RWPE1 (cell line): ENCODE measurements at regions not wholly inside any gene's neighbourhood (a gene's known extent, or its start where the extent isn't known, plus 50 kb on each side); places are given as distances from the start of the nearest gene placed in this dataset.

Experiments
- CTCF ChIA-PET: fragments of 350-600 bp; sonication (Branson Sonifier 250); formaldehyde crosslinking; extraction: SDS; loops from one replicate; lab custom pipeline; 2021; lab: Yijun Ruan, JAX
- POLR2A ChIA-PET: fragments of 400-600 bp; formaldehyde crosslinking; extraction: SDS; loops from one replicate; lab custom pipeline; 2020; ENCODE audit warnings: antibody characterized with exemption; ENCODE audit not compliant: low non-redundant PET; lab: Yijun Ruan, JAX
- DNase-seq: peaks from one replicate; pipeline ENCODE4 v3.0.0; 2012; ENCODE audit warnings: low spot score
- H3K27ac ChIP-seq: fragments of 450-650 bp; 2 replicates; pipeline ENCODE4 v1.5.1; 2017
- TF ChIP-seq, protein P1 (sequence below): fragments of 450-650 bp; conservative IDR thresholded peaks from 2 replicates; pipeline ENCODE4 v1.5.1; 2017; ENCODE audit warnings: low read depth, mild to moderate bottlenecking

DNA sequence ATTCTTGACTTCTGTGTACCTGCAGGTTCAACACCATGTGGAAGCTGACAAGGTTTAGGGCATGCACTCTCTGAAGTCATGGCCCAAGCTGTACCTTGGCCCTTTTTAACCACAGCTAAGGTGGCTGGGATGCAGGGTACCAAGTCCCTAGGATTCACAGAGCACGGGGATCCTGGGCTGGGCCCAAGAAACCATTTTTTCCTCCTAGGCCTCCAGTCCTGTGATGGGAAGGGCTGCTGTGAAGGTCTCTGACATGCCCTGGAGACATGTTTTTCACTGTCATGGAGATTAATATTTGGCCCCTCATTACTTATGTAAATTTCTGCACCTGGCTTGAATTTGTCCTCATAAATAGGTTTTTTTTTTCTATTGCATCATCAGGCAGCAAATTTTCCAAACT is 937.5 kb upstream of the ROBO1 start:
- TF ChIP-seq, protein P1, sequence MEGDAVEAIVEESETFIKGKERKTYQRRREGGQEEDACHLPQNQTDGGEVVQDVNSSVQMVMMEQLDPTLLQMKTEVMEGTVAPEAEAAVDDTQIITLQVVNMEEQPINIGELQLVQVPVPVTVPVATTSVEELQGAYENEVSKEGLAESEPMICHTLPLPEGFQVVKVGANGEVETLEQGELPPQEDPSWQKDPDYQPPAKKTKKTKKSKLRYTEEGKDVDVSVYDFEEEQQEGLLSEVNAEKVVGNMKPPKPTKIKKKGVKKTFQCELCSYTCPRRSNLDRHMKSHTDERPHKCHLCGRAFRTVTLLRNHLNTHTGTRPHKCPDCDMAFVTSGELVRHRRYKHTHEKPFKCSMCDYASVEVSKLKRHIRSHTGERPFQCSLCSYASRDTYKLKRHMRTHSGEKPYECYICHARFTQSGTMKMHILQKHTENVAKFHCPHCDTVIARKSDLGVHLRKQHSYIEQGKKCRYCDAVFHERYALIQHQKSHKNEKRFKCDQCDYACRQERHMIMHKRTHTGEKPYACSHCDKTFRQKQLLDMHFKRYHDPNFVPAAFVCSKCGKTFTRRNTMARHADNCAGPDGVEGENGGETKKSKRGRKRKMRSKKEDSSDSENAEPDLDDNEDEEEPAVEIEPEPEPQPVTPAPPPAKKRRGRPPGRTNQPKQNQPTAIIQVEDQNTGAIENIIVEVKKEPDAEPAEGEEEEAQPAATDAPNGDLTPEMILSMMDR, result no peak
- POLR2A ChIA-PET, result no interaction called here
- CTCF ChIA-PET, result interaction anchor here (0.6 kb wide), 1 partner anchor 1070 kb away, joined by 3 read pairs; no protein-coding TSS in a partner anchor
- no peak for DNase-seq
- H3K27ac ChIP-seq, result no peak overlapping the region

DNA sequence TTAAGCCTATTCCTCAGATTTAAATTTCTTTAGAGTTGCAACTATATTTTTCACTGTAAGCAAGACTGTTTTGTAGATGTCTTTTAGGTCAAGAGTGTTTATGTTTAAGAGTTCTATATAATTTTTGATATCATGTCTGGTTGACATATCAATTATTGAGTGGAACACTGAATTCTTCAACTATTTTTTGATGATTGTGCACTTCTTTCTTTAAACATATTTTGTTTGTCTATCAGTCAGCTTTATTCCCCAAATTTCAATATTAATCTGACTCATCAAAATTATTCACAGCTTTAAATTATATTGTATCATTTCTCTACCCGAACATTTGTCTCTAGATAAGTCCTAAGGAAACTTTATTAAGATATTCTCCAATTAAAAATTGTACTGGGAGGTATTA is 933.6 kb upstream of the ROBO1 start:
- ChIA-PET CTCF (interaction anchor here (0.6 to 0.7 kb wide), 2 partner anchors 15 to 990 kb away, joined by 3 to 5 read pairs; no protein-coding TSS in a partner anchor), POLR2A (no interaction called here)
- TF ChIP-seq, protein P1, result no peak
- no peak overlapping the region for H3K27ac ChIP-seq
- no peak for DNase-seq

DNA sequence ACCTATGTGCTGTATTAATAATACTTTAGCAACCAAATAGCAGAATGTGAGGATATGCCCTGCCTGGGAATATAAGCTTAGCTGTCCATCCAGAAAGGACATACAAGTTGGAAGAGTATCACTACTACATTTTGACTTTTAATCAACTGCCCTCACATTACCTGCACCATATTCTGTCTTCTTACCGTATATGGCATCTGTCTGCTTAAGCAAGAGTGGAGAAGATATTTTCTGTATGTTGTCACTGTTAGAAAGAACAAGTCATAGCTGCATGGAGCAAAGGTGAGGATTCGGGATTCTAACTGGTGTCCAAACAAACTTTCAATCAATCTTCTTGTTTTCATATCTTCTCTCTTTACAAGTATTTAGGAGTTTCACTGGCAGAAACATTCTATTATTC is 929.5 kb upstream of the ROBO1 start:
- TF ChIP-seq, protein P1, result no peak
- no peak for DNase-seq
- ChIA-PET CTCF (no interaction called here), POLR2A (no interaction called here)
- H3K27ac ChIP-seq, result no peak overlapping the region

DNA sequence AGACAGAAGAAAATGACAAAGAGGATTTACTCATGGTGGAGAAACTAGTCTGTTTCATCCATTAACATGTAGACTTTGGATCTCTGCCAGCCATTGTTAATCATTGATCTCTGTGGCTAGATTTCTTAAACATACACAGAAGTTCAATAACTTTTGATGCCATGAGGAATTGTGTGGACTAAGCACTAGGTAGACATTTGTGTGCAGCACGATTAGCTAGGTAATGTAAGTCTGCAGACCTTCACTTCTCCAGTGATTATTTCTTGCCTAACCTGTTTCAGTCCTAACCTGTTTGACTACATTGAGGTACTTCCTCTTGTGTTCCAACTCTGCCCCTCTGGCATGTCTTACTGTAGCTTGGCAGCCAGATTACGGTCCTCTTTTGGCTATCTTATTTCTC is 928.5 kb upstream of the ROBO1 start:
- no peak overlapping the region for H3K27ac ChIP-seq
- DNase-seq, result peak; percentile 1
- ChIA-PET CTCF (interaction anchor here (0.6 kb wide), 1 partner anchor 12 kb away, joined by 3 read pairs; no protein-coding TSS in a partner anchor), POLR2A (no interaction called here)
- TF ChIP-seq, protein P1, result no peak

DNA sequence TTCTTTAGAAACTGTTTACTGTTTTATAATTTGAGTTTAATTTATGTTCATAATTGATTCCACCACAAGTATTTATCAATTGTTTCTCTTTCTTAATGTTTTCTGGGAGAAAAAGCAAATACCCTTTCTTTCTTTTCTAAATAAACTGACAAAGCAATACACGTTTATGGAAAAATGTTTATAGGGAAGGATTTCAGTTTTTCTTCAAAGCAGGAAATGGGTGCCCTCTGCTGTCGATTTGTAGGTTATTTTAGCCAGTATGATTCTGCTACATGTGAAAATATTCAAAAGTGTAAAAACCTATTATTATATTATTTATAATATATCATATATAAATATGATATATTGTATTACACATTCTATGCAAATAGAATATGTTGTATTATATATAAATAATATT is 921.0 kb upstream of the ROBO1 start:
- no peak for DNase-seq
- H3K27ac ChIP-seq, result no peak overlapping the region
- TF ChIP-seq, protein P1, result peak; percentile 27; the same call in 1 of the 2 replicates
- ChIA-PET POLR2A (no interaction called here), CTCF (no interaction called here)

DNA sequence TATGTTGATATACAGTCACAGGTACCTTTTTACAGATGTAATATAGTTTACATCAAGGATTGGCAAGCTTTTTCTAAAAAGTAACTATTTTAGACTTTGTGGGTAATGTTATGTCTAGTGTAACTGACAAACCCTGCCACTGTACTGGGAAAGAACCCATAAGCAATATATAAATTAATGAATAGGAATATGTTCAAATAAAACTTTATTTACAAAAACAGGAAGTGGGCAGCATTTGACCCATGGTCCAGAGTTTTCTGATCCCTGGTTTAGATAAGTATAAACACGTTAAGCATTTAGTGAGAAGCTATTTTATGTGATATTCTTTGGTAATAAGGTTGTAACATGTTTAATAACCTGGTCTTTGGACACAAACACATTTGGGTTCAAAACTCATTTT is 915.2 kb upstream of the ROBO1 start:
- no peak overlapping the region for H3K27ac ChIP-seq
- CTCF ChIA-PET, result no interaction called here
- POLR2A ChIA-PET, result no interaction called here
- TF ChIP-seq, protein P1, result no peak
- no peak for DNase-seq

DNA sequence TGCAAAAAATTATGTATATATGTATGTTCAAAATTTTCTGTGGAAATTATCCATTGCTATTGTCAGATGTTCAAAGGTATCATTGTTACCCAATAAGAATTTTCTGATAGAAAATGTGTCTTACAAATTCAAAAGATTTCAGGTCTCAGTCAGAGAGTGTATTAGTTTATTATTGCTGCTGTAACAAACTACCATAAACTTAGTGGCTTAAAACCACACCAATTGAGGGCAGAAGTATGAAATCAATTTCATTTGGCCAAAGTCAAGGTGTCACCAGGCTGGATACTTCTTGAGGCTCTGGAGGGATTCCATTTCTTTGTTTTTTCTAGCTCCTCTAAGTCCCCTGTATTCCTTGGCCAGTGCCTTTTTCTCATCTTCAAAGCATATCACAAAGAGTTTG is 914.4 kb upstream of the ROBO1 start:
- no peak for DNase-seq
- ChIA-PET POLR2A (no interaction called here), CTCF (no interaction called here)
- TF ChIP-seq, protein P1, result no peak
- H3K27ac ChIP-seq, result no peak overlapping the region
